Ectodermal cell (in vitro differentiated cells): ENCODE measurements at regions not wholly inside any gene's neighbourhood (a gene's known extent, or its start where the extent isn't known, plus 50 kb on each side); places are given as distances from the start of the nearest gene placed in this dataset.

Experiments used
- H3K27ac ChIP-seq: 2 replicates; pipeline ENCODE4 v1.7.0; 2013; ENCODE audit warnings: mild to moderate bottlenecking, low read depth, low read length; ENCODE audit not compliant: insufficient read depth, poor library complexity, severe bottlenecking
- H3K27me3 ChIP-seq: 2 replicates; pipeline ENCODE4 v1.7.0; 2013; ENCODE audit warnings: mild to moderate bottlenecking, low read length; ENCODE audit not compliant: insufficient read depth, control insufficient read depth, poor library complexity, severe bottlenecking
- H3K36me3 ChIP-seq: one replicate; pipeline ENCODE4 v1.7.0; 2013; ENCODE audit warnings: low read length; ENCODE audit not compliant: control insufficient read depth, insufficient read depth
- H3K4me1 ChIP-seq: one replicate; pipeline ENCODE4 v1.7.0; 2013; ENCODE audit warnings: low read length; ENCODE audit not compliant: control insufficient read depth, insufficient read depth
- H3K4me3 ChIP-seq: 2 replicates; pipeline ENCODE4 v1.7.0; 2013; ENCODE audit warnings: low read depth, low read length, control low read depth; ENCODE audit not compliant: insufficient read depth
- H3K9me3 ChIP-seq: 2 replicates; pipeline ENCODE4 v1.7.0; 2013; ENCODE audit warnings: mild to moderate bottlenecking, low read length, moderate library complexity; ENCODE audit not compliant: control insufficient read depth
- WGBS, 2 experiments: methylation state at CpG; one replicate each; pipeline ENCODE4 v1.1.7; 2013; ENCODE audit warnings: missing lambda C conversion rate in 2 of 2; 5-methylcytosine and 5-hydroxymethylcytosine counted together

GRCh38 chr17:43330876-43331639 lies 67.7 kb upstream of the ARL4D start:
- 93 to 94% methylated on average over 12 of the region's 12 CpGs for WGBS, 2 experiments
- H3K27me3 ChIP-seq, result no peaks in the 10 kb centered on the region
- H3K9me3 ChIP-seq, result no peaks in the 10 kb centered on the region
- no peak overlapping the region for H3K27ac ChIP-seq
- peaks cover 6% of the 10 kb centered on the region for H3K4me1 ChIP-seq
- H3K4me3 ChIP-seq, result no peak overlapping the region
- no peaks in the 10 kb centered on the region for H3K36me3 ChIP-seq

GRCh38 chr17:43329183-43329582 lies 69.6 kb upstream of the ARL4D start:
- H3K4me3 ChIP-seq, result no peak overlapping the region
- no peaks in the 10 kb centered on the region for H3K36me3 ChIP-seq
- H3K9me3 ChIP-seq, result no peaks in the 10 kb centered on the region
- H3K27ac ChIP-seq, result no peak overlapping the region
- no peaks in the 10 kb centered on the region for H3K27me3 ChIP-seq
- H3K4me1 ChIP-seq, result peaks cover 6% of the 10 kb centered on the region
- 95 to 97% methylated on average over 6 of the region's 6 CpGs for whole genome bisulfite sequencing, 2 experiments

DNA sequence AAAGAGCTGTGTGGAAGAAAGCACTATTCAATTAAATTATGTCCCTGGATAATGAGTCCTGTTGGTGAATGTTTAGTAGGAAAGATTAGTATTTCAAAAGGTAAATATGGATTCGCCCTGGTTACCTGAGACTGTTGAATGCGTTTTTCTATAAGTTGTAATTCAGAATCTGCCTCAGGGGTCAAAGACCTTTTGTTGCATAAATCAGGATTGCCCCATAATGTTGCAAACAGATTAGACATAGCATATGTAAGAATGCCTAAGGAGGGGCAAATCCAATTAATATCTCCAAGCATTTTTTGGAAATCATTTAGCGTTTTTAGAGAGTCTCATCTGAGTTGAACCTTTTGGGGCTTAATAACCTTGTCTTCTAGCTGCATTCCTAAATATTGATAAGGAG lies 70.1 kb upstream of the ARL4D start:
- 92 to 93% methylated on average over 3 of the region's 3 CpGs for WGBS, 2 experiments
- Histone ChIP-seq H3K4me3 (no peak overlapping the region), H3K4me1 (peaks cover 6% of the 10 kb centered on the region), H3K27me3 (no peaks in the 10 kb centered on the region), H3K9me3 (no peaks in the 10 kb centered on the region), H3K27ac (no peak overlapping the region), H3K36me3 (no peaks in the 10 kb centered on the region)

- Histone ChIP-seq H3K27me3 (no peaks in the 10 kb centered on the region), H3K4me3 (no peak overlapping the region), H3K9me3 (no peaks in the 10 kb centered on the region), H3K27ac (no peak overlapping the region), H3K4me1 (peaks cover 6% of the 10 kb centered on the region), H3K36me3 (no peaks in the 10 kb centered on the region)
- 93 to 94% methylated on average over 9 of the region's 9 CpGs for WGBS, 2 experiments
Measured at GRCh38 chr17:43327834-43328420, 70.9 kb upstream of the ARL4D start.

DNA sequence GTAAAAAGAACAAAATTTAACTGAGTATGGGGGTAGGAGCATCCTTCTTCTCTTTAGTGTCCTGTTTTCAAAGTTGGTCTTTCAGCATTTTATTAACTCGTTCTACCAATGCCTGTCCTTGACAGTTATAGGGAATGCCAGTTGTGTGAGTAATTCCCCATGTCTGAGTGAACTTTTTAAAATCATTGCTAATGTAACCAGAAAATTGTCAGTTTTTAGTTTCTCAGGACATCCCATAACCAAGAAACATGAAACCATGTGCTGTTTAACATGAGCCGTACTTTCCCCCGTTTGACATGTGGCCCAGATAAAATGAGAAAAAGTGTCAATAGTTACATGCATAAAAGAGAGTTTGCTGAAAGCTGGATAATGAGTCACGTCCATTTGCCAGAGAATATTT lies 71.4 kb upstream of the ARL4D start:
- Histone ChIP-seq H3K4me1 (peaks cover 6% of the 10 kb centered on the region), H3K27ac (no peak overlapping the region), H3K36me3 (no peaks in the 10 kb centered on the region), H3K4me3 (no peak overlapping the region), H3K9me3 (no peaks in the 10 kb centered on the region), H3K27me3 (no peaks in the 10 kb centered on the region)
- WGBS, 2 experiments, result 91% methylated on average over 4 of the region's 4 CpGs

DNA sequence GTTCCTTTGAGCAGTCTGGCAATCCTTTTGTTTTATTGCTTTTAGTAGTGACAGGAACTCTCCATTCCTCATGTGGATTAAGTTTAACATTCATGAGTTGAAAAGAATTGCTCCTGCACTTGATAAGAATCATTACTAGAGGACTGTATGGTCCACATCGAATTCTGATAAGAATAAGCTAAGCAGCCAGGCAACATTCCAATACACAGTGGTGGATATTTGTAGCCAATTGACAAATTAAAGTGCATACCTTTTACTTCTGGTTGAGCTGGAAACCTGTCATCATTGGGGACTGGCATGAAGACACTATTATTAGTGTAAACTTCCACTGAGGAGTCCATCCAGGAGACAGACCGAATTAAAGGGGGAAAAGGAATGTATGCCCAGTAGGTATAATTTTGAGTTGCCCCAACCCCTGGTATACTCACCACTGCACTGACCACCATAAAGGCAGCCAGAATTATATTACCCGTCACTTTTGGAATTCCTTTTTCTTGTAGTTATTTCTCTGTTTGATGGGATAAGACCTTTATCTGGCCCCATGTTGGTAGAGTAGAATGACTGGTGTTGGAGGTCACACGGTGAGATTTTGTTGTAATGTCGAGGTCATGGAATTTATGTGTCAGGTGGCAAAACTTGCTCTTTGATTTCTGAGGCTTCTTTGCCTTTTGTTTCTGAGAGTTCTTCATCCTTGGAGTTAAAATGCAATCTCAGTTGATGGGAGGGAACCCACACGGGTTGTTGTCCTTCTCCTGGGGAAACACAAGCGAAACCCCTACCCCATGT lies 72.1 kb upstream of the ARL4D start:
- H3K4me1 ChIP-seq, result no peaks in the 10 kb centered on the region
- H3K27me3 ChIP-seq, result no peaks in the 10 kb centered on the region
- H3K9me3 ChIP-seq, result no peaks in the 10 kb centered on the region
- H3K4me3 ChIP-seq, result no peak overlapping the region
- no peaks in the 10 kb centered on the region for H3K36me3 ChIP-seq
- 86 to 91% methylated on average over 7 of the region's 7 CpGs for WGBS, 2 experiments
- H3K27ac ChIP-seq, result no peak overlapping the region

DNA sequence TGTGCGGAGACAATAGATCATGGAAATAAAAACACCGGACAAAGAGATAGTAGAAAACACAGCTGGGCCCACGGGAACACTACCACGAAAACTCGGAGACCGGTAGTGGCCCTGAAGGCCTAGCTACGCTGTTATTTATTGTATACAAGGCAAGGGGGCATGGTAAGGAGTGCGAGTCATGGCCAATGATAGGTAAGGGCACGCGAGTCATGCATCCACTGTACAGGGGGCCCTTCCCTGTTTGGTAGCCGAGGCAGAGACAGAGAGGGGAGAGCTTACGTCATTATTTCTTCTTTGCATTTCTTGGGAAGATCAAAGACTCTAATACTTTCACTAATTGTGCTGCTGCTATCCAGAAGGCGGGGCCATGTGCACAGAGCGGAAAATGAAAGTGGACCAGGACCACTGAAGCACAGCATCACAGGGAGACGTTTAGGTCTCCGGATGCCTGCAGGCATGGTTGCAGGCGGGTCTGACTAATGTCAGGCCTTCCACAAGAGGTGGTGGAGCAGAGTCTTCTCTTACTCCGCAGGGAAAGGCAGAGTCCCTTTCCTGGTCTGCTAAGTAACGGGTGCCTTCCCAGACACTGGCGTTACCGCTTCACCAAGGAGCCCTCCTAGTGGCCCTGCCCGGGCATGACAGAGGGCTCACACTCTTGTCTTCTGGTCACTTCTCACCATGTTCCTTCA lies 74.4 kb upstream of the ARL4D start:
- no peak overlapping the region for H3K27ac ChIP-seq
- no peak overlapping the region for H3K4me3 ChIP-seq
- 88% methylated on average over 22 of the region's 22 CpGs for WGBS, 2 experiments
- no peaks in the 10 kb centered on the region for H3K27me3 ChIP-seq
- H3K4me1 ChIP-seq, result no peaks in the 10 kb centered on the region
- H3K36me3 ChIP-seq, result no peaks in the 10 kb centered on the region
- peaks cover 4% of the 10 kb centered on the region for H3K9me3 ChIP-seq

GRCh38 chr17:43319293-43320124 lies 79.3 kb upstream of the ARL4D start:
- no peaks in the 10 kb centered on the region for H3K36me3 ChIP-seq
- 82 to 93% methylated on average over 4 of the region's 4 CpGs for WGBS, 2 experiments
- no peak overlapping the region for H3K4me3 ChIP-seq
- no peaks in the 10 kb centered on the region for H3K27me3 ChIP-seq
- H3K9me3 ChIP-seq, result peaks cover 4% of the 10 kb centered on the region
- H3K4me1 ChIP-seq, result no peaks in the 10 kb centered on the region
- no peak overlapping the region for H3K27ac ChIP-seq

DNA sequence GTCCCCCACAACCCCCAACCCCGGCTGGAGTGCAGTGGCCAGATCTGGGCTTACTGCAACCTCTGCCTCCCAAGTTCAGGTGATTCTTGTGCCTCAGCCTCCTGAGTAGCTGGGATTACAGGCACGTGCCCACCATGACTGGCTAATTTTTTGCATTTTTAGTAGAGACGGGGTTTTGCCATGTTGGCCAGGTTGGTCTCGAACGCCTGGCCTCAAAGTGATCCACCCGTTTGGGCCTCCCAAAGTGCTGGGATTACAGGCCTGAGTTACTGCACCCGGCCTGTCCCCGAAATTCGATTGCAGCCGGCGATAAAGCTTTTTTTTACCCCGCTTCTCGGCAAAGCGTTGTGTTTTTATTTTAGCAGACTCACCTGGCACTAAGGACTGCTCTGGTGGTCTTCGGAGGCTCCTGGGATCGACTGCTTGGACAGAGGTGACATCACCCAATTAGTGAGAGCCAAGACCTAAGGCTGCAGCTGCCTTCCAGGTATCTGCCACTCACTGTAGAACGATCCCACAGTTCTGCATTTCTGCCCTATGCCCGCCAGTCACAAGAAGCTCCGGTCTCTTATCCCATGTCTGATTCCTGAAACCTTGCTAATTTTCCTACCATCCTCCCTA lies 82.2 kb upstream of the ARL4D start:
- no peaks in the 10 kb centered on the region for H3K36me3 ChIP-seq
- WGBS, 2 experiments, result 84% methylated on average over 19 of the region's 19 CpGs
- no peak overlapping the region for H3K27ac ChIP-seq
- H3K9me3 ChIP-seq, result peaks cover 4% of the 10 kb centered on the region
- no peak overlapping the region for H3K4me3 ChIP-seq
- H3K27me3 ChIP-seq, result no peaks in the 10 kb centered on the region
- no peaks in the 10 kb centered on the region for H3K4me1 ChIP-seq
